Stimulated activated naive CD8-positive, alpha-beta T cell treated with anti-CD3 and anti-CD28 coated beads, Interleukin-15, amount 100 ng/mL, for 72 hours (primary cell): ENCODE measurements at regions not wholly inside any gene's neighbourhood (a gene's known extent, or its start where the extent isn't known, plus 50 kb on each side); places are given as distances from the start of the nearest gene placed in this dataset.
"Not testable (repeated sequence)": the region's sequence is repeated elsewhere in the genome, so short reads cannot be mapped to it uniquely, and the experiment has no call there.

Experiments used
- ATAC-seq: fragments of 150-1000 bp; cut with Tn5 transposase; 2 replicates; pipeline ENCODE4 v1.10.0; 2021; ENCODE audit warnings: mild to moderate bottlenecking, moderate library complexity
- DNase-seq, 2 donors: peaks; one replicate each; pipeline ENCODE4 v3.0.0; 2021 to 2022
- H3K27ac Mint-ChIP-seq, 2 donors: one replicate each; pipeline ENCODE4 v1.8.0; 2022; ENCODE audit warnings: mild to moderate bottlenecking in 2 of 2, mixed read lengths in 2 of 2, moderate library complexity in 2 of 2
- H3K27me3 Mint-ChIP-seq: one replicate; pipeline ENCODE4 v1.8.0; 2022; ENCODE audit warnings: mixed read lengths
- H3K4me1 Mint-ChIP-seq: one replicate; pipeline ENCODE4 v1.8.0; 2022; ENCODE audit warnings: mild to moderate bottlenecking, mixed read lengths
- H3K4me3 Mint-ChIP-seq, 2 donors: one replicate each; pipeline ENCODE4 v1.8.0; 2022; ENCODE audit warnings: mild to moderate bottlenecking in 2 of 2, mixed read lengths in 2 of 2, moderate library complexity in 1 of 2
- H3K9me3 Mint-ChIP-seq, 2 donors: one replicate each; pipeline ENCODE4 v1.8.0; 2022; ENCODE audit warnings: mixed read lengths in 2 of 2

GRCh38 chr13:82597747-82598146, 1284.5 kb downstream of the SLITRK1 start:
- Mint-ChIP-seq H3K9me3 (peaks cover 0 to 4% of the 10 kb centered on the region in 2 donors), H3K27me3 (no peaks in the 10 kb centered on the region), H3K4me1 (no peaks in the 10 kb centered on the region), H3K4me3 (no peak overlapping the region), H3K27ac (no peak overlapping the region)
- DNase-seq (no peak), ATAC-seq (no peak)

- ATAC-seq (no peak), DNase-seq (no peak)
- Mint-ChIP-seq H3K27me3 (no peaks in the 10 kb centered on the region), H3K4me1 (no peaks in the 10 kb centered on the region), H3K9me3 (peaks cover 0 to 13% of the 10 kb centered on the region in 2 donors), H3K27ac (no peak overlapping the region), H3K4me3 (no peak overlapping the region)
These were observed 1289.0 kb downstream of the SLITRK1 start for GRCh38 chr13:82593239-82593638.

GRCh38 chr13:82571653-82572052, 1310.6 kb downstream of the SLITRK1 start:
- H3K9me3 Mint-ChIP-seq, result peaks cover 5 to 34% of the 10 kb centered on the region in 2 donors

GRCh38 chr13:82569581-82569980, 1312.7 kb downstream of the SLITRK1 start:
- Mint-ChIP-seq H3K9me3 (peaks cover 5 to 33% of the 10 kb centered on the region in 2 donors), H3K27ac (no peak overlapping the region), H3K27me3 (no peaks in the 10 kb centered on the region), H3K4me3 (no peak overlapping the region), H3K4me1 (no peaks in the 10 kb centered on the region)
- DNase-seq (no peak), ATAC-seq (no peak)

More at GRCh38 chr13:82571653-82572052, 1310.6 kb downstream of the SLITRK1 start:
- no peaks in the 10 kb centered on the region for H3K27me3 Mint-ChIP-seq
- no peaks in the 10 kb centered on the region for H3K4me1 Mint-ChIP-seq
- no peak overlapping the region for H3K4me3 Mint-ChIP-seq
- no peak for ATAC-seq
- H3K27ac Mint-ChIP-seq, result no peak overlapping the region
- no peak for DNase-seq

- DNase-seq (no peak), ATAC-seq (no peak)
- H3K27me3 Mint-ChIP-seq, result no peaks in the 10 kb centered on the region
- H3K4me1 Mint-ChIP-seq, result no peaks in the 10 kb centered on the region
- no peak overlapping the region for H3K27ac Mint-ChIP-seq
- no peak overlapping the region for H3K4me3 Mint-ChIP-seq
- H3K9me3 Mint-ChIP-seq, result peaks cover 5 to 26% of the 10 kb centered on the region in 2 donors
These were observed 1315.4 kb downstream of the SLITRK1 start for GRCh38 chr13:82566864-82567263.

- Mint-ChIP-seq H3K4me1 (no peaks in the 10 kb centered on the region), H3K27ac (no peak overlapping the region), H3K27me3 (no peaks in the 10 kb centered on the region), H3K9me3 (peaks cover 2 to 22% of the 10 kb centered on the region in 2 donors), H3K4me3 (no peak overlapping the region)
- ATAC-seq, result no peak
- no peak for DNase-seq
These were observed 1317.1 kb downstream of the SLITRK1 start for GRCh38 chr13:82565201-82565600.

- Mint-ChIP-seq H3K9me3 (peaks cover 0 to 7% of the 10 kb centered on the region in 2 donors), H3K4me3 (no peak overlapping the region), H3K27ac (no peak overlapping the region), H3K4me1 (no peaks in the 10 kb centered on the region), H3K27me3 (no peaks in the 10 kb centered on the region)
- no peak for DNase-seq
- ATAC-seq, result no peak
These were observed 1321.4 kb downstream of the SLITRK1 start for GRCh38 chr13:82560889-82561288.

- Mint-ChIP-seq H3K4me1 (no peaks in the 10 kb centered on the region), H3K27ac (no peak overlapping the region)
These were observed 1359.4 kb downstream of the SLITRK1 start for GRCh38 chr13:82522872-82523271.

GRCh38 chr13:82506805-82507414, 1375.4 kb downstream of the SLITRK1 start:
- DNase-seq, result no peak
- no peak overlapping the region for H3K4me3 Mint-ChIP-seq
- no peak for ATAC-seq
- no peak overlapping the region for H3K27ac Mint-ChIP-seq
- H3K27me3 Mint-ChIP-seq, result no peaks in the 10 kb centered on the region
- H3K9me3 Mint-ChIP-seq, result peaks cover 5 to 8% of the 10 kb centered on the region in 2 donors
- H3K4me1 Mint-ChIP-seq, result no peaks in the 10 kb centered on the region

More at GRCh38 chr13:82522872-82523271, 1359.4 kb downstream of the SLITRK1 start:
- Mint-ChIP-seq H3K9me3 (peaks cover 6 to 9% of the 10 kb centered on the region in 2 donors), H3K4me3 (no peak overlapping the region), H3K27me3 (no peaks in the 10 kb centered on the region)
- ATAC-seq (no peak), DNase-seq (no peak)

GRCh38 chr13:82501834-82502233, 1380.4 kb downstream of the SLITRK1 start:
- DNase-seq, result no peak
- ATAC-seq, result no peak
- H3K27me3 Mint-ChIP-seq, result no peaks in the 10 kb centered on the region
- no peaks in the 10 kb centered on the region for H3K4me1 Mint-ChIP-seq
- no peak overlapping the region for H3K27ac Mint-ChIP-seq
- H3K9me3 Mint-ChIP-seq, result peaks cover 0 to 8% of the 10 kb centered on the region in 2 donors
- no peak overlapping the region for H3K4me3 Mint-ChIP-seq

GRCh38 chr13:82480415-82480814, 1401.9 kb downstream of the SLITRK1 start:
- no peak overlapping the region for H3K27ac Mint-ChIP-seq
- H3K4me1 Mint-ChIP-seq, result no peaks in the 10 kb centered on the region
- H3K27me3 Mint-ChIP-seq, result no peaks in the 10 kb centered on the region
- no peak for ATAC-seq
- peaks cover 17 to 25% of the 10 kb centered on the region in 2 donors for H3K9me3 Mint-ChIP-seq
- DNase-seq, result no peak
- no peak overlapping the region for H3K4me3 Mint-ChIP-seq

GRCh38 chr13:82477436-82477835, 1404.8 kb downstream of the SLITRK1 start:
- H3K27me3 Mint-ChIP-seq, result no peaks in the 10 kb centered on the region

GRCh38 chr13:82467626-82468025, 1414.6 kb downstream of the SLITRK1 start:
- Mint-ChIP-seq H3K9me3 (peaks cover 14% of the 10 kb centered on the region in 2 donors), H3K27me3 (no peaks in the 10 kb centered on the region), H3K27ac (no peak overlapping the region), H3K4me1 (no peaks in the 10 kb centered on the region), H3K4me3 (no peak overlapping the region)
- ATAC-seq, result no peak
- DNase-seq, result no peak

More at GRCh38 chr13:82477436-82477835, 1404.8 kb downstream of the SLITRK1 start:
- H3K27ac Mint-ChIP-seq, result no peak overlapping the region
- no peak overlapping the region for H3K4me3 Mint-ChIP-seq
- peaks cover 17 to 27% of the 10 kb centered on the region in 2 donors for H3K9me3 Mint-ChIP-seq
- DNase-seq (no peak), ATAC-seq (no peak)
- H3K4me1 Mint-ChIP-seq, result no peaks in the 10 kb centered on the region

- H3K27ac Mint-ChIP-seq, H3K27me3 Mint-ChIP-seq, H3K4me1 Mint-ChIP-seq, DNase-seq, ATAC-seq, H3K4me3 Mint-ChIP-seq: not testable (repeated sequence)
- H3K9me3 Mint-ChIP-seq, result peaks cover 31 to 35% of the 10 kb centered on the region in 2 donors
These were observed 1422.7 kb downstream of the SLITRK1 start for GRCh38 chr13:82459575-82459974.

- DNase-seq (no peak), ATAC-seq (no peak)
- Mint-ChIP-seq H3K27me3 (no peaks in the 10 kb centered on the region), H3K9me3 (peaks cover 27 to 33% of the 10 kb centered on the region in 2 donors), H3K27ac (no peak overlapping the region), H3K4me3 (no peak overlapping the region), H3K4me1 (no peaks in the 10 kb centered on the region)
These were observed 1424.1 kb downstream of the SLITRK1 start for GRCh38 chr13:82458169-82458568.

GRCh38 chr13:82457548-82457947, 1424.7 kb downstream of the SLITRK1 start:
- peaks cover 21 to 27% of the 10 kb centered on the region in 2 donors for H3K9me3 Mint-ChIP-seq
- not testable (repeated sequence) for DNase-seq, H3K27me3 Mint-ChIP-seq, H3K27ac Mint-ChIP-seq, H3K4me3 Mint-ChIP-seq, H3K4me1 Mint-ChIP-seq, ATAC-seq
